NCI-H2196 (cell line): ENCODE measurements at regions not wholly inside any gene's neighbourhood (a gene's known extent, or its start where the extent isn't known, plus 50 kb on each side); places are given as distances from the start of the nearest gene placed in this dataset.
"Not testable (repeated sequence)": the region's sequence is repeated elsewhere in the genome, so short reads cannot be mapped to it uniquely, and the experiment has no call there.

Experiments
- DNase-seq: peaks from one replicate; lab custom pipeline; 2025; ENCODE audit not compliant: unreplicated experiment; lab: John Stamatoyannopoulos, UW

DNA sequence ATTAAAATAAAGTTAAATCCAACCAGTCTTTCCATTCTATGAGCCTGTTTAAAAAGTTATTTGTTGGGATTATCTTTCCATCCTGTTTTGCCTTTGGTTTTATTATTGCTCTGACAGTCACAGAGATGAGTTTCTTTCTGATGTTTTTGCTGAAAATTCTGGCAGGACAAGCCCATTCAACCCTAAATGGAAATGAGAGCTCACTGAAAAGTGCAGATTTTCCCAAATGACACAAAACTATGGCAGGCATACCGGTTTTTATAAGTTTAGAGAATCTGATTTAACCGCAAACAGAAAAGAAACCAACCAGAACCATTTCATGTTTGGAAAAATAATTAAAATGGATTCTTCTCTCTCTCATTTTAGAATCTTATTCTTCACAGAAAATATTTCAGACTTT lies 238.1 kb upstream of the SGO1 start:
- no peak for DNase-seq

DNA sequence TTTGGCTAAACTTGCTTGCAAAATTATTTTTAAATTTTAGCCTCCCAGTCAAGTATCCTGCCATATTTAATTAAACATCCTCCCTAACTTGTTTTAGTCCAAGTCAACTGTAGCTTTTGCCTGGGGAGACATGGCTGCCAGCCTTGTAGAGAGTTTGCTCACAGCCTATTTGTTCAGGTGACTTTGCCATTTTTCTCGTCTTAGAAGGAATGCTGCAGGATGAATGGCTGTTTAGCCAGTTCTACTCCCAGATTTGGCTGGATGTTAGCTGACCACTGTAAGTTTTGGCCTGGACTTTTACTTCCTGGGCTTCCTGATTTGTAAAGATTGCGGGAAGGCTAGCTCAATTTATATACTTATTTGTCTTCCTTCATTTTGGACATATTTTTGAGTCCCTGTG lies 236.4 kb upstream of the SGO1 start:
- no peak for DNase-seq

DNA sequence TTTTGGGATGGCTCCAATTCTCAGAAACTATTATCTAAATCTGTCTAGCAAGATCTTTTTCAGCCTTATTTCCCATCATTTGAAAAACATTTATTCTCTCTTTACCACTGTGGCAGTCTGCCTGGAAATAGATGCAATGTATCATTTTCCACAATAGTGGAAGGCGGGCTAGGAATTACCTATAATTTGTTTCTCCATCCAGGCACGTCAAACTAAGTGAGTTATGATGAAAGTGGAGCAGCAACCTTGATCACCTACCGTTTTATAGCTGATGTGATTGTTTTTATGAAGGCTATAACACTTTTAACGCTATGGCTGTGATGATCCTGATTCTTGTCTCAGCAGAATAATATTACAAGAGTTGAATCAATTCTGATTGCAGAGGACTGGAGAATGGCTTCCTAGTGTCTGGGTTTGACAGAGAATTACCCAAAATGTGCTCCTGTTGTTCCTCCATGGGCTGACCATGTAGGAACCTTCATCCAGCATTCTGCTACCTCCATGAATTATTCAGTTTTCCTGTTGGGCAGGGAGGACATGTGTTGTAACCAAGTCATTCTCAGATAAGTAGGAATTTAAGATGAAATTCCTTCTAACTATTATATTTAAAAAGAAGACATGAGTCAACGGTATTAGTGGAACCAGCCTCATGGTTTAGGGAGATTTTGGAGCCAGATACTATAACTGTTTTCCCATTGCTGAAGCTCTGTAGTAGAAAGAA lies 231.5 kb upstream of the SGO1 start:
- no peak for DNase-seq

DNA sequence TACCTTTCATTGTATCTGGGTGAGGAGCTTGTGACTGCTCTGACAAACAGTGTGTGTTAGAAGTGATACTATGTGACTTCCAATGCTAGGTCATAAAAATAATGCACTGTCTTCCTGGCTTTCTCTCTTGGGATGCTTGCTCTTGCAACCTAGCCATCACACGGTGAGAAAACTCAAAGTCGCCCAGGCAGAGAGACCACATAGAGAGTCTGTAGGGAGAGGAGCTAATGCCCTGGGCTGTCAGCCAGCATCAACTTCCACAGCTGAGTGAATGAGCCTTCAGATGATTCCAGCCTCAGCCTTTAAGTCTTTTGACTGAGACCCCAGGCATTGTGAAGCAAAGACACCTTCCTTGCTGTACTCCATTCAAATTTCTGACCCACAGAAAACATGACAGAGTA lies 220.6 kb upstream of the SGO1 start:
- no peak for DNase-seq

DNA sequence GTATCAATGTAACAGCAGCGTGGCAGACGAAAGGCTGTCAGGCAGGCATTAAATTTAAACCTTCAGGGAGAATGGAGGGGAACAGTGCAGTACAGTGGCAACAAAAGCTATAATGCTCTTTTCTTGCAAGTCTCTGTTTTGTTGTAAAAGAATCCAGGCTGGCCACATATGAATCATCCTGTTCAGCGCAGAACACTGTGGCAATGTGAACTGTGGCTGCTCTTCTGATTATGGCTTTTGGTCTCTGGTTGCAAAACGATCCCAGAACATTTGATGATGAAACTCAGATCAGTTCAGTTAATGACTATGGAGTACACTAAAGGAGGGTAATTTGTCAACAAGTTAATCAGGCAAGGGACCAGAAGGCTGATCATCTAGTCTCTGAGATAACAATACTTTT lies 219.7 kb upstream of the SGO1 start:
- DNase-seq = no peak

DNA sequence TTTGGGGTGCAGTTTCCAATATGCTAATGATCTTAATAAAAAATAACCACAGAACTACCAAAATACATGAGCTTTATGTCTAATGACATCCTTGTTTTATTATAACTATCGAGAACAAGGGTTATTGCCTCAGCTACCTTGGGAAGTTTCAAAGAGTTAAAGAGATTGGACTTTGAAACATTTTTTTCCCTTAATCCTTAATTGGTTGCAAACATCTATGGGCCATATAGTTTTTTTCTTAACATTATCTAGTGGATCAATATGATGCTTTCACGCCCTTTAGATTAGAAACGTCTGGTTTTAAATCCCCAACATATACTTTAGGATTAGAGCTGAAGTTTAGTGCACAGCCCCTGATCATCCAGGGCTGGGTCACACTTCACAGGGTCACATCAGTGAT lies 219.2 kb upstream of the SGO1 start:
- no peak for DNase-seq

DNA sequence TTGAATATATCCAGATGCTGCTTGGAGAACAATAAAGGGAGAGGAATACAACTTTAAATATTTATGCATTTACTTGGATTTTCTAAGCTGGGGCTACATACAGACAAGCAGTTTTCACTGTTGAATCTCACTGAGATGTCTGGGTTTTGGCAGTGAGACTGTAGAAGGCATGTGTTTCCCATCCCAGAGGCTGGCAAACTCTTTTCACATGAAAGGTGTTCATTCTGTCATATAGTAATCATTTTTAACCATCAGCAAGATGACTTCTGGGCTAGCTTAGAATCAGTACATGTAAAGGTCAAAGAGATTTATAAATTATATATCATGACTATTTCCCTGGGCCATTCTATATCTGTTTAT lies 218.7 kb upstream of the SGO1 start:
- DNase-seq = no peak

DNA sequence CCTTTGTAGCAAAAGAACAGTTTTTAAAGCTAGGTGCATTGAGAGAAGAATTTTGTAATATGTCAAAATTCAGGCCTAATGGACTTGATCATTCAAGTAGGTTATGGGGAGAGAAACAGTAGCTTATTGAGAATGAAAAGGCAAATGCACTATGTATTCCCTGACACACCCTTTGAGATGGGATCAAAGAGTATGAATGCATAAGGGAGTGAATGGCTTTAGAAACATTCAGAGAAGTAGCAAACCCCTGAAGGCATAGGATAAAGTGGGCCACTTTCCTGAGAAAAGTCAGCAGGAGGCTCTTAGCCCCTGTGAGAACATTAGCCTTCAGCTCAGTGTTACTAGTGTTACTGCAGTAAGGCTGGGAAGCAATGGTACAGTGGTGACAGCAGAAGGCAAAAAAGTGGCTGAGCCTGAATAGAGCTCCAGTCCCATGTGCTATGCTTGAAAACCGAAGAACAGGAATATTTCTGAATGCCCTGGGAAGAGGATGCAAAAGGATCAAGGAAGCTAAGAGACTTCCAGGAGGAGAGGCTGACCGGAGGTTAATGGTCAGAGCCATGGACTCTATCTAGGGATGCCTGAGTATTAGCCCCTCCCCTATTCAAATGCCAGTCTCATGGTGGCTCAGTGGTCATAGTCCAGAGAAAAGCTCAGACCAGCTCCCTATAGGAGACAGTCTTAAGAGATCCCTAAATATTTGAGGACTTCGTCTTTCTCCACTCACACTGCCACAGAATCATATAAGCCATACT lies 218.2 kb upstream of the SGO1 start:
- no peak for DNase-seq

DNA sequence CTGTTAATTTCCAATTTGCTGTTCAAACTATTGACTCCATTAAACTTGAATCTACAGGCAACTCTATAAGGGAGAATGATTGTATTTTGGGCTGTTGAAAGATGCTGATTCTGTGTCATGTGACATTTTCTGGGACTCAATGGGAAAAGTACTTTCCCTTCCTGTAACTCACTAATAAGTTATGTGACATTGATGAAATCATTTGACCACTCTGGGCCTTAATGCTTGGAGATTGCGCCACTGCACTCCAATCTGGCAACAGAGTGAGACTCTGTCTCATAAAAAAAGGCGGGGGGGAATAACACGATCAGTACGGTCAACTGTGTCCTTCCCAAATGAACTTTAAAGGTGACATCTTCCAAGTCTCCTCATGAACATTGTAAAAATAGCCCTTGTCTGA lies 215.2 kb upstream of the SGO1 start:
- DNase-seq = no peak

DNA sequence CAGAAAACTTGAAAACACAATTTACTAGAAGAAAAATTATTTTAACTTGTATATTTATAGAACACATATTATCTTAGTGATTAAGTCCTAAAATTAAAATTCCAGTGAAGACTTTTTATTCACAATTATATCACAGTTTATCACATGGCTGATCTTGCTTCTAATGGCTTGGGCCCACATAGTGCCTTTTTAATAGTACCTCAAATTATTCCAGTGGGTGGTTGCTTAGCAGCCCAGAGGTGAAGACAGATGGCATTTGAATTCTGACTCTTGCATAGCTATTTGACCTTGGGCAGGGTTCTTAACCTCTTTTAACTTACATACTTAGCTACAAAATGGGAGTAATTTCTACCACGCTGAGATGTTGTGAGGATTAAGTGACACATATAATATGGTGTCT lies 214.7 kb upstream of the SGO1 start:
- no peak for DNase-seq

DNA sequence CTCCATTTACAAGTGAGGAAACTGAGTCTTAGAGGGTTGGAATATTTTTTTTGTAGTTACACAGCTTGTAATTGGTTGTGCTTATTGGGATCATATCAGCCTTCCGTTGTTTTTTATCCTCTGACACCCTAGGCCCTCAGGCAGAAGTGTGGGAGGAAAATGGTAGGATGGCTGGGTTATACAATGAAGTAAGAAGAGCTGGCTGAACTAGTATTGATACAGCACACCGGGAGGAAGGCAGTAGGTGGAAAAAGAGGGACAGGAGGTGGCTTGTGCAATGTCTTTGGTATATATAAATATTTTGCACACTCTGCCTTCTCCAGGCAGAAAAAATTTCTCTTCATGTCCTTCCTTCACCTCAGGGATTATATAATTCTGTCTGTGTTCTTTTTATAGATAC lies 214.3 kb upstream of the SGO1 start:
- no peak for DNase-seq

DNA sequence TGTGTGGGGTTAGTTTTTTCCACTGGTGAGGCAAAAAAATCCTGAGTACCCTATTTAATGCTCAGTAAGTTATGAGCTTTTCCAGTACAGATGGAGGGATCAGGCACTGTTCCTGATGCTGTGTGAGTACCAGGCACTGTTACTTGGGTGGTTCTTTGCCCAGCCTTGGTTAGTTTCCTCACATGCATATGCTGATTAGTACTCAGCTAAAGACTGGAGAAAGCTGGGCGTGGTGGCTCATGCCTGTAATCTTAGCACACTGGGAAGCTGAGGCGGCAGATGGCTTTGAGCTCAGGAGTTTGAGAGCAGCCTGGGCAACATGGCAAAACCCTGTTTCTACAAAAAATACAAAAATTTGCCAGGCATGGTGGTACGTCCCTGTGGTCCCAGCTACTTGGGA lies 210.3 kb upstream of the SGO1 start:
- DNase-seq = no peak

DNA sequence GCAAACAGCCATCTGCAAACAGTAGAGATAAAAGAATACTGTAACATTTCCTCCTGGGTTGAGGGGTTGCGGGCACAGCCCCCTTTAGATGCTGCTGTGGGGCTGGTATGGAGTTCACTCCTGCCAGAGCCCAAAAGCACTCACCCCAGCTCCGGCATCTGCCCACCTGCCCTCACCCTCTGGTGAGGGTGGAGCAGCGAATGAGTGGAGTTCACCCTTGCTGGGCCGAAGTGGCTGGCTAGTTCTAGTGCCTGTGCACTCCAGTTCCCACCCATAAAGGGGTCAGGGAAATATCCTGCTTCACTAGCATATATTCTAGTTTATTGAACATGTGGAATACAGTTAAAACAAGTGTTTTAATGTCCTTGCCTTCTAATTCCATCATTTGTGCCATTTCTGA lies 209.7 kb upstream of the SGO1 start:
- DNase-seq = no peak

DNA sequence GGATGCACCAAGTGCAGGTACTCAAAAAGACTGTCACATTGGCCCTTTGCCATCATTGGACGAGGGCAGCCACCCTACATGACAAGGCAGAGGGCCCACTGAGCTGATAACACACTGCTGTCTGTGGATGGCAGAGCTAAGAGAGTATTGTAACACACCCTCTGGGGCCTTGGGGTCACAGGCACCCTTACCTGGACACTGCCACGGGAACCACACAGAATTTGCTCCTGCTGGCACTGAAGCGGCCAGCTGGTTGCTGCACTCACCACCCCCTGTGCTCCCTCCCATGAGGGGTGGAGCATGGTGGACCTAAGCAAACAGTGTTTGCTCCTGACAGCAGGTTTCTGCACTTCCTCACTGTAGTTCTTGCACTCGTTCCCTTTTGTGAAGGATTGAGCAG lies 208.2 kb upstream of the SGO1 start:
- DNase-seq = no peak

DNA sequence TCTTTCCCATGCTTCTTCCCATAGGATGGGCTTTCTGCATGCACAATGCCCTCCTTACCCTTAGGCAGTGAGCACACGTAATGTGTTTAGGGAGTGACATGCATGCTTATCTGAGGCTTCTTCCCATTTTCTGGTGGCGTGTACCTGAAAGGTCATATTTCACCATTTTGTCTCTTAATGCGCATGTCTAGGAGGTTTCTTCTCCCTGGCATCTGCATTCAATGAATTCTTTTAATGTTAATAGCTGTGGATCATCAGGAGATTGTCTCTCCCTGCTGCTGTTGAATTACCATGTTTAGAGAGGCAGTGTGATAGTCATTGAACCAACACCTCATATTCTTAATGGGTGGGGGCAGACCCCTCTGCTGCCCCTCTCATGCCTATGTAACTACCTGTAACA lies 205.6 kb upstream of the SGO1 start:
- DNase-seq = no peak

DNA sequence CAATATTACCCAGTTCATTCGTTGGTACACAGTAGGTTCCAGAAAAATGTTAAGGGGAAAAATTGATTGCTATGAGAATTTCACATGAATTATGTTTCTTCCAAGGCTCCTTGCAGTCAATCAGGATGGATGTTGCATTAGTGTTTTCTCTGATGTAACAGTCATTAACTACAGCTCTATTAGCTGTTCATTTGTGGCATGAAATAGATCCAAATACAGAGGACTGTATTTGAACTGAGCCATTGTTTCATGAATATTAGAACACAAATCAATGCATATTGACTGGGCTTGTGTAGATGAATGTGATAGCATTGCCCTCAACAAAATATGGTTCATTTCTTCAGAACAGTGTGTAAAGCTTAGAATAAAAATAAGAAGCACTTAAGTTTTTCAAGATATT lies 203.0 kb upstream of the SGO1 start:
- no peak for DNase-seq

DNA sequence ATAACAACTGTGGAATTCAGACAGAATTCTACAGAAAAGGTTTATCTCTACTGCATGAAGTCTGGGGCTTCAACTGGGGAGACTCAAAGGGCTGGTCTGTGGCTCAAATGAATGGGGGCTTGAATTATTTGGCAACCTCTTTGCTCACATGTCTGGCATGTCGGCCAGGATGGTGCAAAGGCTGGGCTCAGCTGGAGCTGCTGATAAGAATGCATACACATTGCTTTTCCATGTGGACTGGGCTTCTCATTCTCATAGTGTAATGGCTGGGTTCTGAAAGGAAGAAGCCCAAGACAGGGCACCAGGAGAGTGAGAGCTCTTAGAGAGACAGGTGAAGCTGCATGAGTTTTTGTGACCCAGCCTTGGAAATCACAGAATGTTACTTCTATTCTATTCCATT lies 194.3 kb upstream of the SGO1 start:
- DNase-seq = no peak

DNA sequence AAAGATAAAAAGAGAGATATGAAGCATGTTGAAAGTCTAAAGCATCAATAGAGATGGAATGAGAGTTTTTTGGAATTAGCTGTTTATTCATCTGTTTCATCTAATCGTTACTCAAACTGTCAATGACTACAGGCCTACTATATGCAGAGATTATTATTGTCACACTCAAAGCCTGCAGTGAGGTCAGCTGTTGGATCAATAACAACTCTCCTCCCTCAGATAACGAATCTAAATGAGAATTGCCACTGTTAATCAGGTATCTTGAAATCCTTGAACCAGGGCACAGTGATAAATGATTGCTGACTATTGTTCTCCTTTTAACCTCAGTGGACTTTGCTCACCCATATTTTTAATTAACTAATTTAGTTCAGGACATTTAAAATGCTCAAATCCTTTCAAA lies 192.3 kb upstream of the SGO1 start:
- no peak for DNase-seq

DNA sequence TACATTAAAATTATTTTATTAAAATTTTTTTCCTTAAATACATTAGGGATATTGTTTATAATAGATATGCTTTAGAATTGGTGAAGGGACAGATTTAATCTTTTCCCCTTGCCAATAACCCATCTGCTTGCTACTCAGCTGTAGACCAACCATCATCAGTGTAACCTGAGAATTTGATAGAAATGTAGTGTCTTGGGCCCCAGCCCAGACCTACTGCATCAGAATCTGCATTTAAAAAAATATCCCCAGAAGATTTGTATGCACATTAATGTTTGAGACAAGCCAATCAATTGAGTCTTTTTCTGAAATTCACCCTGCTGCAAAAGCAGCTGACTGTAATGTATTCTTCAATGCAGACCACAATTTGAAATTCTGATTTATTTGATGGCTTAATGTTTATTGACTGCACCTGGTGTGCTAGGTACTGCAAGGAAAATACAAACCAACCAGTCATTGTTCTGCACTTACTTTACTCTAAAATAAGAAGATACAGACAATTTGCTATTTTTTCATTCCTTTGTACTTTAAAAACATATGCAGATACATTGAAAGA lies 190.7 kb upstream of the SGO1 start:
- DNase-seq = no peak

DNA sequence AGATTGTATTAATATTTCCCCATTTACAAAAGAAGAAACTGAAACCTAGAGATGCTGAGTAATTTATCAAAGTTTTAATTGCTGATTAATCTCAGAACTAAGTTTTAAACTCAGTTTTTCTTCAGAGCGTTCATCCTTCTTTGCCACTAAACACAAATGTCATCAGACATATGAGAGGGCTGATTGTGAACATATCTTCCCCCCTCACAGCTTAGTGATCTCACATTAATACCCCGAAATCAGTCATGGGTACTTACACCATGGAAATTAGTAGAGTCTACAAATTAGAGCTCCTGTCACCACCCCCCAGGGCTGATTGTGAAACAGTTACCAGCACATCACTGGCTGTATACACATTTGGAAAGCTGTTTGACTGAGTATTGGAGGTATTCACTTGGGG lies 189.3 kb upstream of the SGO1 start:
- no peak for DNase-seq

DNA sequence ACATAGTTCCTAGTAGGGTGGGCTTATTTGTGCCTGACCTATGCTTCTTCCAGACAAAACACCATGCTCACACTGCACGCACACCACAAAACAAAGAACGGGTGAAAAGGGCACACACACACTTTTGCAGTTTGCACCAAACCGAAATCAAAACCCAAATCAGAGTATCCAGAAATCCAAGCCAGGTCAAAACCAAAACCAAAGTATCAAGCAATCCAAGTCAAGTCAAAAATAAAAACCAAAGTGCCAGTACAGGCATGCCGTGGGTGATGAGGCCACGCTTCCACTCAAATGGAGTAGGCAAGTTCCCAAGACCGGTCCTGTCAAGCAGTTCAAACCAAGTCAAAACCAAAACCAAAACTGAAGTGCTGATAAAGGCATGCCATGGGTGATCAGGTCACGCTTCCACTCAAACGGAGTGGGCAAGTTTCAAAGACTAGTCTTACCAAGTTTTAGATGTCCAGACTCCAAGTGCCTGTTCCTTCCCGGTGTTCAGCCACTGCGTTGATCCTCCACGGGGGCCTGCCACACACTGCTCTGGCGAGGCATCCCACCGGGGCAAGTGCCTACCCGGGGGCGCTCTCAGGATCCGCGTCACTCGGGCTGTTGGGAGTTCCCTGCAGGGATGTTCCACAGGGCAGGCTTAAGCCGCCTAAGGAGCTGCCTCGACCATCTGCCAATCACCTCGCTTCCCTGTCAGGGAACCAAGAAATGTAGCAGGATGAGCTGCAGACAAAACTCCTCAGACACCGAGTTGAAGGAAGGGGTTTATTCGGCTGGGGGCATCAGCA lies 184.5 kb upstream of the SGO1 start:
- DNase-seq = not testable (repeated sequence)

DNA sequence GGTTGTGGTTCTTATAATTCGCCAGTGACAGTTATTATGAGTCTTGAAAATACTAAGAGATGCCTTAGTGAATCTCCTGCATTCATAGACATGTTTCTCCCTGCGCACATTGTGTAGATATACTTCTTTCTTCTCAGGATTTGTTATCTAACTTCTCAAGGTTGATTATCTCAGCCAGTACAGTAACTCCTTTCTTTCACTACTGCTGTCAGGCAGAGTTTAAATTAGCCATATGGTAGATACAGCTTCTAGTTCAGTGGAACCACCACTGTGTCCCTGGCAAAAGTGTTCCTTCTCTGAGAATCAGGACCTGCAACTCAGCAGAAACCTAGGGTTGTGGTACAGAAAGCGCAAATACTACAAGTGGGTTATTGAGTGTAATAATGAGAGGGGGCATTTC lies 175.0 kb upstream of the SGO1 start:
- no peak for DNase-seq
